Mucosa of descending colon (tissue), 3 donors: ENCODE measurements at regions not wholly inside any gene's neighbourhood (a gene's known extent, or its start where the extent isn't known, plus 50 kb on each side); places are given as distances from the start of the nearest gene placed in this dataset.

Source experiments
- ATAC-seq: fragments of 200-7000 bp; cut with Tn5 transposase; one replicate; pipeline ENCODE4 v1.9.1; 2020; ENCODE audit warnings: mild to moderate bottlenecking, moderate library complexity
- DNase-seq, 3 donors: peaks; one replicate each; pipeline ENCODE4 v3.0.0-alpha.2; 2020
- H3K36me3 ChIP-seq: fragments of 200-600 bp; one replicate; pipeline ENCODE4 v1.8.0; 2021; ENCODE audit warnings: low read depth, mild to moderate bottlenecking
- H3K4me1 ChIP-seq: fragments of 200-600 bp; one replicate; pipeline ENCODE4 v1.8.0; 2021; ENCODE audit warnings: low read depth, mild to moderate bottlenecking
- H3K4me3 ChIP-seq: fragments of 200-600 bp; one replicate; pipeline ENCODE4 v1.8.0; 2021; ENCODE audit warnings: mild to moderate bottlenecking
- H3K9me3 ChIP-seq: fragments of 200-600 bp; one replicate; pipeline ENCODE4 v1.8.0; 2021; ENCODE audit warnings: mild to moderate bottlenecking
- CTCF ChIP-seq: fragments of 200-600 bp; IDR thresholded peaks from one replicate; pipeline ENCODE4 v1.8.0; 2022; ENCODE audit warnings: antibody characterized with exemption, mild to moderate bottlenecking
- intact Hi-C, 2 donors: fragments of 100-400 bp; cut with DNase I in 1 of 2; cut with micrococcal nuclease in 1 of 2; formaldehyde crosslinking; loops; one replicate each; pipeline versions ENCODE4 v1.11.0 to v1.11.1; 2022; cut with DNase I, micrococcal nuclease
- donor health status: DM: no; HTN: no; CAD: no; lungs with moderate emphysema.
- donor health status: DM: no; HTN: no; CAD: no.
- donor health status: DM: no; HTN: yes; CAD: no.

- DNase-seq: no peak
- Histone ChIP-seq H3K36me3 (no peaks in the 10 kb centered on the region), H3K4me3 (no peak overlapping the region), H3K9me3 (no peaks in the 10 kb centered on the region), H3K4me1 (no peaks in the 10 kb centered on the region)
- ATAC-seq: peak; percentile 20
- TF ChIP-seq CTCF: no peak
- intact Hi-C loops: no loop called here
These were observed 53.5 kb upstream of the CTTNBP2NL start for GRCh38 chr1:112342558-112342957.

- H3K9me3 ChIP-seq: no peaks in the 10 kb centered on the region
- DNase-seq: no peak
- no peak for TF ChIP-seq CTCF
- no peak overlapping the region for H3K4me3 ChIP-seq
- intact Hi-C loops: no loop called here
- no peaks in the 10 kb centered on the region for H3K4me1 ChIP-seq
- no peaks in the 10 kb centered on the region for H3K36me3 ChIP-seq
- ATAC-seq: no peak
These were observed 51.1 kb upstream of the CTTNBP2NL start for GRCh38 chr1:112344754-112345423.
